ENCODE measurements at regions not wholly inside any gene's neighbourhood (a gene's known extent, or its start where the extent isn't known, plus 50 kb on each side); places are given as distances from the start of the nearest gene placed in this dataset.

DNA sequence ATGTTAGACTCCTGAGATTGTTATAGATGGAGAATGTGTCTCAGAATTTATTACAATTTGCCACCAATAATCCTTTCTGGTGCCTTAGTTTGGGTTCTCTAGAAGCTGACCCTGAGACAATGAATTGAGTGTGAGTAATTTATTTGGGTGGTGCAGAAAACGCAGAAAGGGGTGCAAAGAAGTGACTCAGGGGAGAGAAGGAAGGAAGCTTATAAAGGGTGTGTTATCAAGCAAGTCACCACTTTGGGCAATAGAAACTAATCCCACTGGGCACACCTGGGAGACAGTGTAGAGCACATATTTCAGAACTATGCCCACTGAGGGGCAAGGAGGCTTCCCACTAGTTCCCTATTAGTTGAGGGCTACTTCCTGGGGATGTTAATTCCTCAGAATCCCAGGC is 320.6 kb downstream of the MID1IP1 start:
- Histone ChIP-seq H3K4me1 (ENCODE audit: control insufficient read depth, insufficient read depth, low read length) (no peaks in the 10 kb centered on the region), H3K9me3 (ENCODE audit: control insufficient read depth, insufficient read depth, low read length) (no peaks in the 10 kb centered on the region), H3K36me3 (ENCODE audit: control insufficient read depth, insufficient read depth, low read length) (no peaks in the 10 kb centered on the region), H3K27me3 (ENCODE audit: control insufficient read depth, insufficient read depth, low read length) (no peaks in the 10 kb centered on the region), H3K4me3 (ENCODE audit: low read depth, low read length) (no peak overlapping the region), H3K9ac (ENCODE audit: low read depth, low read length) (no peak overlapping the region)

GRCh38 chrX:39125834-39126233 is 324.6 kb downstream of the MID1IP1 start:
- Histone ChIP-seq H3K36me3 (ENCODE audit: control insufficient read depth, insufficient read depth, low read length) (no peaks in the 10 kb centered on the region), H3K4me1 (ENCODE audit: control insufficient read depth, insufficient read depth, low read length) (no peaks in the 10 kb centered on the region), H3K9ac (ENCODE audit: low read depth, low read length) (no peak overlapping the region), H3K27me3 (ENCODE audit: control insufficient read depth, insufficient read depth, low read length) (no peaks in the 10 kb centered on the region), H3K4me3 (ENCODE audit: low read depth, low read length) (no peak overlapping the region), H3K9me3 (ENCODE audit: control insufficient read depth, insufficient read depth, low read length) (no peaks in the 10 kb centered on the region)

GRCh38 chrX:39133971-39134370 is 332.7 kb downstream of the MID1IP1 start:
- Histone ChIP-seq H3K36me3 (ENCODE audit: control insufficient read depth, insufficient read depth, low read length) (no peaks in the 10 kb centered on the region), H3K9ac (ENCODE audit: low read depth, low read length) (no peak overlapping the region), H3K27me3 (ENCODE audit: control insufficient read depth, insufficient read depth, low read length) (no peaks in the 10 kb centered on the region), H3K9me3 (ENCODE audit: control insufficient read depth, insufficient read depth, low read length) (no peaks in the 10 kb centered on the region), H3K4me1 (ENCODE audit: control insufficient read depth, insufficient read depth, low read length) (no peaks in the 10 kb centered on the region), H3K4me3 (ENCODE audit: low read depth, low read length) (no peak overlapping the region)

- no peak overlapping the region for H3K4me3 ChIP-seq (ENCODE audit: low read depth, low read length)
- H3K4me1 ChIP-seq (ENCODE audit: control insufficient read depth, insufficient read depth, low read length), result no peaks in the 10 kb centered on the region
- no peak overlapping the region for H3K9ac ChIP-seq (ENCODE audit: low read depth, low read length)
- H3K27me3 ChIP-seq (ENCODE audit: control insufficient read depth, insufficient read depth, low read length), result no peaks in the 10 kb centered on the region
- H3K9me3 ChIP-seq (ENCODE audit: control insufficient read depth, insufficient read depth, low read length), result no peaks in the 10 kb centered on the region
- H3K36me3 ChIP-seq (ENCODE audit: control insufficient read depth, insufficient read depth, low read length), result no peaks in the 10 kb centered on the region
Measured at GRCh38 chrX:39137363-39137954, 336.2 kb downstream of the MID1IP1 start.

GRCh38 chrX:39140581-39140980 is 339.3 kb downstream of the MID1IP1 start:
- H3K9ac ChIP-seq (ENCODE audit: low read depth, low read length), result no peak overlapping the region
- H3K4me1 ChIP-seq (ENCODE audit: control insufficient read depth, insufficient read depth, low read length), result no peaks in the 10 kb centered on the region
- H3K4me3 ChIP-seq (ENCODE audit: low read depth, low read length), result no peak overlapping the region
- H3K36me3 ChIP-seq (ENCODE audit: control insufficient read depth, insufficient read depth, low read length), result no peaks in the 10 kb centered on the region
- no peaks in the 10 kb centered on the region for H3K9me3 ChIP-seq (ENCODE audit: control insufficient read depth, insufficient read depth, low read length)
- no peaks in the 10 kb centered on the region for H3K27me3 ChIP-seq (ENCODE audit: control insufficient read depth, insufficient read depth, low read length)

- no peaks in the 10 kb centered on the region for H3K4me1 ChIP-seq (ENCODE audit: control insufficient read depth, insufficient read depth, low read length)
- no peak overlapping the region for H3K4me3 ChIP-seq (ENCODE audit: low read depth, low read length)
- H3K9ac ChIP-seq (ENCODE audit: low read depth, low read length), result no peak overlapping the region
- no peaks in the 10 kb centered on the region for H3K36me3 ChIP-seq (ENCODE audit: control insufficient read depth, insufficient read depth, low read length)
- no peaks in the 10 kb centered on the region for H3K27me3 ChIP-seq (ENCODE audit: control insufficient read depth, insufficient read depth, low read length)
- H3K9me3 ChIP-seq (ENCODE audit: control insufficient read depth, insufficient read depth, low read length), result no peaks in the 10 kb centered on the region
Measured at GRCh38 chrX:39144323-39144722, 343.1 kb downstream of the MID1IP1 start.

GRCh38 chrX:39144956-39145355 is 343.7 kb downstream of the MID1IP1 start:
- H3K9me3 ChIP-seq (ENCODE audit: control insufficient read depth, insufficient read depth, low read length), result no peaks in the 10 kb centered on the region
- H3K4me3 ChIP-seq (ENCODE audit: low read depth, low read length), result no peak overlapping the region
- H3K27me3 ChIP-seq (ENCODE audit: control insufficient read depth, insufficient read depth, low read length), result no peaks in the 10 kb centered on the region
- H3K36me3 ChIP-seq (ENCODE audit: control insufficient read depth, insufficient read depth, low read length), result no peaks in the 10 kb centered on the region
- H3K4me1 ChIP-seq (ENCODE audit: control insufficient read depth, insufficient read depth, low read length), result no peaks in the 10 kb centered on the region
- no peak overlapping the region for H3K9ac ChIP-seq (ENCODE audit: low read depth, low read length)

GRCh38 chrX:39145859-39146258 is 344.6 kb downstream of the MID1IP1 start:
- Histone ChIP-seq H3K36me3 (ENCODE audit: control insufficient read depth, insufficient read depth, low read length) (no peaks in the 10 kb centered on the region), H3K27me3 (ENCODE audit: control insufficient read depth, insufficient read depth, low read length) (no peaks in the 10 kb centered on the region), H3K9me3 (ENCODE audit: control insufficient read depth, insufficient read depth, low read length) (no peaks in the 10 kb centered on the region), H3K4me3 (ENCODE audit: low read depth, low read length) (no peak overlapping the region), H3K4me1 (ENCODE audit: control insufficient read depth, insufficient read depth, low read length) (no peaks in the 10 kb centered on the region), H3K9ac (ENCODE audit: low read depth, low read length) (no peak overlapping the region)

- H3K4me3 ChIP-seq (ENCODE audit: low read depth, low read length), result no peak overlapping the region
- H3K9me3 ChIP-seq (ENCODE audit: control insufficient read depth, insufficient read depth, low read length), result no peaks in the 10 kb centered on the region
- H3K36me3 ChIP-seq (ENCODE audit: control insufficient read depth, insufficient read depth, low read length), result no peaks in the 10 kb centered on the region
- no peaks in the 10 kb centered on the region for H3K4me1 ChIP-seq (ENCODE audit: control insufficient read depth, insufficient read depth, low read length)
- H3K27me3 ChIP-seq (ENCODE audit: control insufficient read depth, insufficient read depth, low read length), result no peaks in the 10 kb centered on the region
- no peak overlapping the region for H3K9ac ChIP-seq (ENCODE audit: low read depth, low read length)
Measured at GRCh38 chrX:39149761-39150160, 348.5 kb downstream of the MID1IP1 start.

DNA sequence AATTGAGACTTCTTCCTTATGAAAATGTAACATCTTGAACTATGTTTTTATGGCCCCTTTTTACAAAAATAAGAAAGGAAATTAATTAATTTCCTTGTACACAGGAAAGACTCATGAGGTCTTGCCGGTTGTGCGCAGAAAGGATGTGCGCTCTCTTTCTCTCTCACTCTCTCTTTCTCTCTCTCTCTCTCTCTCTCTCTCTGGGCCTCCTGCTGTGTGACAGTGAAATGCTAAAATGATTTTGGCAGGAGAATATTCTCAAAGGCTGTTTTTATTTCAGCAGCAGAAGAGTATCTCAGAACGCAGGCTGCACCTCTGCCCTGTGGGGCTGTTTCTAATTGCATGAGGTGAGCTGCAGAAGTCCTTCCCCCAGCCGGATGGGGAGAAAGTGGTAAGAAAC is 349.0 kb downstream of the MID1IP1 start:
- no peaks in the 10 kb centered on the region for H3K36me3 ChIP-seq (ENCODE audit: control insufficient read depth, insufficient read depth, low read length)
- no peak overlapping the region for H3K4me3 ChIP-seq (ENCODE audit: low read depth, low read length)
- no peak overlapping the region for H3K9ac ChIP-seq (ENCODE audit: low read depth, low read length)
- no peaks in the 10 kb centered on the region for H3K9me3 ChIP-seq (ENCODE audit: control insufficient read depth, insufficient read depth, low read length)
- H3K27me3 ChIP-seq (ENCODE audit: control insufficient read depth, insufficient read depth, low read length), result no peaks in the 10 kb centered on the region
- H3K4me1 ChIP-seq (ENCODE audit: control insufficient read depth, insufficient read depth, low read length), result no peaks in the 10 kb centered on the region

GRCh38 chrX:39150621-39151020 is 349.4 kb downstream of the MID1IP1 start:
- H3K4me1 ChIP-seq (ENCODE audit: control insufficient read depth, insufficient read depth, low read length), result no peaks in the 10 kb centered on the region
- no peaks in the 10 kb centered on the region for H3K27me3 ChIP-seq (ENCODE audit: control insufficient read depth, insufficient read depth, low read length)
- no peaks in the 10 kb centered on the region for H3K36me3 ChIP-seq (ENCODE audit: control insufficient read depth, insufficient read depth, low read length)
- H3K9ac ChIP-seq (ENCODE audit: low read depth, low read length), result no peak overlapping the region
- H3K4me3 ChIP-seq (ENCODE audit: low read depth, low read length), result no peak overlapping the region
- no peaks in the 10 kb centered on the region for H3K9me3 ChIP-seq (ENCODE audit: control insufficient read depth, insufficient read depth, low read length)

GRCh38 chrX:39152106-39152649 is 350.9 kb downstream of the MID1IP1 start:
- H3K27me3 ChIP-seq (ENCODE audit: control insufficient read depth, insufficient read depth, low read length), result no peaks in the 10 kb centered on the region
- H3K4me3 ChIP-seq (ENCODE audit: low read depth, low read length), result no peak overlapping the region
- H3K9me3 ChIP-seq (ENCODE audit: control insufficient read depth, insufficient read depth, low read length), result no peaks in the 10 kb centered on the region
- no peaks in the 10 kb centered on the region for H3K36me3 ChIP-seq (ENCODE audit: control insufficient read depth, insufficient read depth, low read length)
- H3K4me1 ChIP-seq (ENCODE audit: control insufficient read depth, insufficient read depth, low read length), result no peaks in the 10 kb centered on the region
- no peak overlapping the region for H3K9ac ChIP-seq (ENCODE audit: low read depth, low read length)
